CD4-positive, alpha-beta T cell (primary cell): ENCODE measurements at regions not wholly inside any gene's neighbourhood (a gene's known extent, or its start where the extent isn't known, plus 50 kb on each side); places are given as distances from the start of the nearest gene placed in this dataset.

Experiments
- ATAC-seq: fragments of 200-7000 bp; cut with Tn5 transposase; one replicate; pipeline ENCODE4 v1.10.0; 2022; ENCODE audit warnings: mild to moderate bottlenecking; ENCODE audit not compliant: poor library complexity
- CTCF ChIA-PET: fragments of 350-600 bp; sonication (Branson Sonifier 250); formaldehyde crosslinking; loops from one replicate; lab custom pipeline; 2021; ENCODE audit warnings: antibody characterized with exemption, inconsistent platforms; lab: Charles Lee
- POLR2A ChIA-PET: fragments of 350-600 bp; sonication (Branson Sonifier 250); formaldehyde crosslinking; loops from one replicate; lab custom pipeline; 2021; ENCODE audit warnings: antibody characterized with exemption, inconsistent platforms; lab: Charles Lee
- DNase-seq, 14 experiments: peaks; one replicate each; pipeline ENCODE4 v3.0.0-alpha.2; 2013 to 2020; ENCODE audit warnings: mixed read lengths in 2 of 14
- H3K27ac ChIP-seq, 2 donors: one replicate each; pipeline versions ENCODE4 v1.5.1 to v1.7.0; 2013; ENCODE audit warnings: low read length in 2 of 2, low read depth in 1 of 2, mild to moderate bottlenecking in 1 of 2
- H3K27me3 ChIP-seq, 2 experiments: 1 replicate in 1 of 2; 2 replicates in 1 of 2; pipeline versions ENCODE4 v1.6.1 to v1.7.0; 2013; ENCODE audit warnings: low read length in 2 of 2, control low read depth in 1 of 2, mild to moderate bottlenecking in 1 of 2, moderate library complexity in 1 of 2; ENCODE audit not compliant: insufficient read depth in 2 of 2, control insufficient read depth in 1 of 2
- H3K36me3 ChIP-seq: one replicate; pipeline ENCODE4 v1.6.1; 2013; ENCODE audit warnings: low read length, control low read depth; ENCODE audit not compliant: insufficient read depth
- H3K4me1 ChIP-seq: one replicate; pipeline ENCODE4 v1.6.1; 2013; ENCODE audit warnings: low read length, control low read depth; ENCODE audit not compliant: insufficient read depth
- H3K4me3 ChIP-seq: one replicate; pipeline ENCODE4 v1.5.1; 2013; ENCODE audit warnings: mild to moderate bottlenecking, low read length, moderate library complexity
- H3K9me3 ChIP-seq, 2 experiments: 1 replicate in 1 of 2; 2 replicates in 1 of 2; pipeline versions ENCODE4 v1.6.1 to v1.7.0; 2013; ENCODE audit warnings: low read length in 2 of 2, mild to moderate bottlenecking in 2 of 2, control low read depth in 1 of 2, moderate library complexity in 1 of 2; ENCODE audit not compliant: control insufficient read depth in 1 of 2, insufficient read depth in 1 of 2
- H3K27ac Mint-ChIP-seq: one replicate; pipeline ENCODE4 v1.8.0; 2020; ENCODE audit warnings: mixed read lengths
- H3K27me3 Mint-ChIP-seq: one replicate; pipeline ENCODE4 v1.8.0; 2021; ENCODE audit warnings: mixed read lengths
- H3K36me3 Mint-ChIP-seq: one replicate; pipeline ENCODE4 v1.8.0; 2021; ENCODE audit warnings: low read depth, mixed read lengths
- H3K4me1 Mint-ChIP-seq: one replicate; pipeline ENCODE4 v1.8.0; 2021; ENCODE audit warnings: low read depth, mixed read lengths
- H3K4me3 Mint-ChIP-seq: one replicate; pipeline ENCODE4 v1.8.0; 2020; ENCODE audit warnings: mild to moderate bottlenecking, mixed read lengths
- H3K9me3 Mint-ChIP-seq: one replicate; pipeline ENCODE4 v1.8.0; 2020; ENCODE audit warnings: mixed read lengths
- CTCF ChIP-seq: fragments of 200-600 bp; IDR thresholded peaks from one replicate; pipeline ENCODE4 v1.8.0; 2022; ENCODE audit warnings: antibody characterized with exemption, mild to moderate bottlenecking
- intact Hi-C, 2 experiments: fragments of 100-400 bp; cut with DNase I in 1 of 2; cut with micrococcal nuclease in 1 of 2; formaldehyde crosslinking; loops; one replicate each; pipeline versions ENCODE4 v1.15.1 to v1.9.0; 2023 to 2025; cut with DNase I, micrococcal nuclease

- Mint-ChIP-seq H3K27me3 (peaks cover 10% of the 10 kb centered on the region), H3K4me3 (no peak overlapping the region), H3K9me3 (no peaks in the 10 kb centered on the region), H3K36me3 (no peaks in the 10 kb centered on the region), H3K4me1 (no peaks in the 10 kb centered on the region), H3K27ac (no peak overlapping the region)
- H3K36me3 ChIP-seq: no peaks in the 10 kb centered on the region
- H3K4me1 ChIP-seq: peaks cover 21% of the 10 kb centered on the region
- TF ChIP-seq CTCF: no peak
- ATAC-seq: no peak
- peaks cover 6 to 8% of the 10 kb centered on the region in 2 experiments for H3K27me3 ChIP-seq
- ChIA-PET CTCF (no interaction called here), POLR2A (no interaction called here)
- intact Hi-C loops: no loop called here
- DNase-seq: no peak
- H3K9me3 ChIP-seq: no peaks in the 10 kb centered on the region
- no peak overlapping the region for H3K4me3 ChIP-seq
- no peak overlapping the region for H3K27ac ChIP-seq
These were observed 538.8 kb downstream of the MATN1 start for GRCh38 chr1:30184393-30185141.

GRCh38 chr1:30183895-30184294, 539.5 kb downstream of the MATN1 start:
- DNase-seq: no peak
- POLR2A ChIA-PET: no interaction called here

GRCh38 chr1:30183006-30183405, 540.4 kb downstream of the MATN1 start:
- peaks cover 6% of the 10 kb centered on the region for H3K4me1 ChIP-seq
- Mint-ChIP-seq H3K9me3 (peaks cover 2% of the 10 kb centered on the region), H3K4me3 (no peak overlapping the region), H3K27me3 (peaks cover 6% of the 10 kb centered on the region), H3K27ac (no peak overlapping the region), H3K36me3 (no peaks in the 10 kb centered on the region), H3K4me1 (no peaks in the 10 kb centered on the region)
- H3K27ac ChIP-seq: no peak overlapping the region
- H3K4me3 ChIP-seq: no peak overlapping the region
- H3K27me3 ChIP-seq: peaks cover 6 to 8% of the 10 kb centered on the region in 2 experiments
- ChIA-PET POLR2A (no interaction called here), CTCF (no interaction called here)
- H3K36me3 ChIP-seq: no peaks in the 10 kb centered on the region
- DNase-seq: no peak
- peaks cover 3 to 13% of the 10 kb centered on the region in 2 experiments for H3K9me3 ChIP-seq
- no peak for TF ChIP-seq CTCF
- no peak for ATAC-seq
- intact Hi-C loops: no loop called here

More at GRCh38 chr1:30183895-30184294, 539.5 kb downstream of the MATN1 start:
- Histone ChIP-seq H3K36me3 (no peaks in the 10 kb centered on the region), H3K4me3 (no peak overlapping the region), H3K27me3 (peaks cover 6 to 8% of the 10 kb centered on the region in 2 experiments), H3K4me1 (peaks cover 14% of the 10 kb centered on the region), H3K9me3 (peaks cover 3 to 6% of the 10 kb centered on the region in 2 experiments), H3K27ac (no peak overlapping the region)
- Mint-ChIP-seq H3K27me3 (peaks cover 12% of the 10 kb centered on the region), H3K36me3 (no peaks in the 10 kb centered on the region), H3K9me3 (peaks cover 2% of the 10 kb centered on the region), H3K4me3 (no peak overlapping the region), H3K27ac (no peak overlapping the region), H3K4me1 (no peaks in the 10 kb centered on the region)
- no peak for ATAC-seq
- intact Hi-C loops: no loop called here
- no peak for TF ChIP-seq CTCF
- CTCF ChIA-PET: no interaction called here
